ENCODE measurements at regions not wholly inside any gene's neighbourhood (a gene's known extent, or its start where the extent isn't known, plus 50 kb on each side); places are given as distances from the start of the nearest gene placed in this dataset.

- H3K36me3 ChIP-seq = no peaks in the 10 kb centered on the region
- peak in 1 of 3 donors; percentile 42 for DNase-seq
- no peak overlapping the region for H3K27ac ChIP-seq
- H3K9me3 ChIP-seq = no peaks in the 10 kb centered on the region
- H3K4me3 ChIP-seq = no peak overlapping the region
- TF ChIP-seq POLR2A (IDR thresholded peaks at IDR 0.05) = no peak
- TF ChIP-seq CTCF (IDR thresholded peaks at IDR 0.05) = no peak
- no peaks in the 10 kb centered on the region for H3K27me3 ChIP-seq
- H3K4me1 ChIP-seq = peaks cover 0 to 37% (median 8%) of the 10 kb centered on the region in 4 donors
These were observed 69.4 kb downstream of the TOMM20 start for GRCh38 chr1:235059221-235059620.

- peaks cover 0 to 37% (median 8%) of the 10 kb centered on the region in 4 donors for H3K4me1 ChIP-seq
- H3K4me3 ChIP-seq = no peak overlapping the region
- H3K9me3 ChIP-seq = no peaks in the 10 kb centered on the region
- no peak for DNase-seq
- H3K27me3 ChIP-seq = no peaks in the 10 kb centered on the region
- no peaks in the 10 kb centered on the region for H3K36me3 ChIP-seq
- no peak overlapping the region for H3K27ac ChIP-seq
- TF ChIP-seq CTCF (IDR thresholded peaks at IDR 0.05) (no peak), POLR2A (IDR thresholded peaks at IDR 0.05) (no peak)
These were observed 69.9 kb downstream of the TOMM20 start for GRCh38 chr1:235058695-235059094.

- no peak for TF ChIP-seq POLR2A (IDR thresholded peaks at IDR 0.05)
- TF ChIP-seq CTCF (IDR thresholded peaks at IDR 0.05) = no peak
- no peaks in the 10 kb centered on the region for H3K36me3 ChIP-seq
- H3K4me3 ChIP-seq = no peak overlapping the region
These were observed 71.0 kb downstream of the TOMM20 start for GRCh38 chr1:235057385-235058306.

GRCh38 chr1:235056937-235057336 lies 71.7 kb downstream of the TOMM20 start:
- Histone ChIP-seq H3K4me3 (no peak overlapping the region), H3K9me3 (no peaks in the 10 kb centered on the region), H3K36me3 (no peaks in the 10 kb centered on the region), H3K27ac (peak overlapping the region in 1 of 4 donors; percentile 9), H3K27me3 (no peaks in the 10 kb centered on the region), H3K4me1 (peaks cover 0 to 22% (median 0%) of the 10 kb centered on the region in 4 donors)
- TF ChIP-seq POLR2A (IDR thresholded peaks at IDR 0.05) (no peak), CTCF (IDR thresholded peaks at IDR 0.05) (peak in 2 of 6 experiments; percentile 21 to 42)
- DNase-seq = peak in 1 of 3 donors; percentile 67

More at GRCh38 chr1:235057385-235058306, 71.0 kb downstream of the TOMM20 start:
- peaks cover 0 to 26% (median 1%) of the 10 kb centered on the region in 4 donors for H3K4me1 ChIP-seq
- H3K27me3 ChIP-seq = no peaks in the 10 kb centered on the region
- DNase-seq = peak in 1 of 3 donors; percentile 34
- H3K9me3 ChIP-seq = no peaks in the 10 kb centered on the region
- no peak overlapping the region for H3K27ac ChIP-seq

- Histone ChIP-seq H3K27ac (no peak overlapping the region), H3K9me3 (no peaks in the 10 kb centered on the region), H3K27me3 (no peaks in the 10 kb centered on the region), H3K36me3 (no peaks in the 10 kb centered on the region), H3K4me3 (no peak overlapping the region), H3K4me1 (peaks cover 0 to 2% (median 0%) of the 10 kb centered on the region in 4 donors)
- TF ChIP-seq POLR2A (IDR thresholded peaks at IDR 0.05) (no peak), CTCF (IDR thresholded peaks at IDR 0.05) (no peak)
- DNase-seq = peak in 1 of 3 donors; percentile 3
These were observed 73.7 kb downstream of the TOMM20 start for GRCh38 chr1:235054936-235055335.
